ENCODE measurements at regions not wholly inside any gene's neighbourhood (a gene's known extent, or its start where the extent isn't known, plus 50 kb on each side); places are given as distances from the start of the nearest gene placed in this dataset.
"Not testable (repeated sequence)": the region's sequence is repeated elsewhere in the genome, so short reads cannot be mapped to it uniquely, and the experiment has no call there.

DNA sequence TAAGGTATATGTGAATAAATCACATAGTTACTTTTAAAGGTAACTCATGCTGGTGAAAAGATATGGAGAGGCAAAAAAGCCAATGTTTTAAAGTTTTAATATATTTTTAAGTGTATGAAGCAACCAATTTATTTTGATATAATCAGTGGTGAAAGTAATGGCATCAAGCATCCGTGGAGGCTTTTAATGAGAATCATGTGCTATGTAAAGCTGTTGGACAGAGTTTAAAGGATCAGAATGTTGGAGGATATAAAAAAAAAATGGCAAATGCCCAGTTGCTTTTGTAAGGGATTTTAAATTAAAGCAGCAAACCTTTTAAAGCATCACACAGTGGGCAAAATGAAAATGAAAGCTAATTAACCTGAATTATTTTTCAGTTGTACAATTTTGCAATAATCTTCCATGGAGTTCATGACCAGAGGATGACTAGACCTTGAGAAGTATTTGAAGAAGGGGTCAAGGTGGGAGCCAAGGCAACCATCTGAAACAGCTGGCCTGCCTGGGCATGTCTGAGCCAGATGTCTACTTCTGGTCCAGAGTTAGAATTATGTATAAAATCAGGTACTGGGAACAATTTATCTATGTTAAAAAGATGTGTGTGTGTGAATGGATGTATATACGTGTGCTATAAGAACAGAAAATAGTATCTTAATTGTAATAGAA, 1007.9 kb downstream of the LTN1 start:
- DNase-seq (ENCODE audit: low spot score); intact Hi-C loops (cut with DNase I): not testable (repeated sequence)

- intact Hi-C loops (cut with DNase I); DNase-seq (ENCODE audit: low spot score): not testable (repeated sequence)
These were observed 1012.6 kb upstream of the ADAMTS5 start for GRCh38 chr21:27979446-27979845.

GRCh38 chr21:27975514-27975913, 1008.6 kb upstream of the ADAMTS5 start:
- intact Hi-C loops (cut with DNase I), result no loop called here
- no peak for DNase-seq (ENCODE audit: low spot score)

- intact Hi-C loops (cut with DNase I); DNase-seq (ENCODE audit: low spot score): not testable (repeated sequence)
These were observed 1007.3 kb upstream of the ADAMTS5 start for GRCh38 chr21:27974152-27974551.

DNA sequence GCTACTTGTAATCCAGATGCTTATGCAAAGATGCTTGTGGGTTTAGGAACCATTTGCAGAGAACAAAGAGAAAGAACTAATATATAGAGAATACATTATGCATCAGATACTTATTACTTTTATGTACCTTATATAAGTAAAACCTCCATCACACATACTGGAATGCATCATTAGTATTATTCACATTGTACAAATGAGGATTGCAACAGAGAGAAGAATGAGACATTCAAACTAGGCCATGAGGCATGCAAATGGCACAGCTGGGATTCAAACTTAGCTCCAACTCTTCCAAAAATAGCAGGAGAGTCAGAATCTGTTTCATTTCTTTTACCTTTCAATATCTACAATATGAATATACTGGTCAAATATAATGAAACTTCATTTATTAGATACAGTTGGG, 1001.4 kb upstream of the ADAMTS5 start:
- DNase-seq (ENCODE audit: low spot score); intact Hi-C loops (cut with DNase I): not testable (repeated sequence)

DNA sequence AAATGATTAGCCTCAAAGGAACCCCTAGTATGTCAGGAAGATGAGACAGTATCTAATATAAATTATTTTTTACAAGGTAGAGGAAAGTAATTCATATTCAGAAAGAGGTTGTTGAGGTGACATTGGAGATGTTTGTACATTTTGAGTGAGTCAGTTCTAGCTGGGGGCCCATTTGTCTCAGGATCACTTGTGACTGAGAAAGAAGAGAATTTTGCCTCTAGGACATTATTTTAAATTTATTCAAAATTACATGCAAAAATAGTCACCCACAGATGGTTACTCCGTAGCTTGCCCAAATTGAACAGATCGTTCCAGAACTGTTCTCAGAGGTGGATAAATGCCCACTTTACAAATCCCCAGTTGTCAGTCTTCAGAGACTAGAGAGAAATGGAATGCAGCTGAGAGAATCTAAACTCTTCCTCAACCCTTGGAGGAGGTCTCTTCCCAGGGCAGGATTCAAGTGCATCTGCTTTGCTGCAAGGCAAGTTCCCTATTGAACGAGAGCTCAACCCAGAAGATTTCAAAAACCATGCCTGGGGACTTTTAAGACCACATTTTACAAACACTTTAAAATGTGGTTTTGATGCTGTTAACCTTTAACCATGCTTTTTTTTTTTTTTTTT, 987.8 kb upstream of the ADAMTS5 start:
- no peak for DNase-seq (ENCODE audit: low spot score)
- intact Hi-C loops (cut with DNase I), result no loop called here

DNA sequence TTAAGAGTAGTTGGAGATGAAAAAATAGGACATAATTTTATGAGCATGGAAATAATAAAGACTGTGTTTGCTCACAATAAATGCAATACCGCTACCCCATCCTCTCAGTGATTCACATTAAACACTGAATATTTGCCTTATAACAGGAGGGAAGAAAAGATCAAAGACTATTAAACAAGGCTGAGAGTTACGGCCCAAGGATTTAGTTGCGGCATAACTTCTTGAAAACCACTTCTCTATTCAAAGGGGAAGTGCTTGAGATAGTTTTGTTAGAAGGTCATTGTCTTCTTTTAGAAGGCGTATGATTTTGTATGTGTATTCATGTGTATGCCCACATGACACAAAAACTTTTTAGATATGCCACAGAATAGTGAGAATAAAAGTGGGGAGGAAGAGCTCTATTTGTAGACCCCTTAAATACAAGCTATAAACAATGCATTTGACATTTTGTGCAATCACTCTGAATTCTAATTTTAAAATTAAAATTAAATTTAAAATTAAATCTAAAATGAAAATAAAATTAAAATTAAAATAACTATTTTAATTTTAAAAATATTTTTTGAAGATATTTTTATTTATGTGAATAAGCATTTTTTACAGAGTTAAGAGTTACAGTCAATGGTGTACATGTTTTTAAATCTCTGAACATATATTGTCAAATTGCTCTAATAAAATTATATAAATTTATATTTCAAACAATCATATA, 986.6 kb upstream of the ADAMTS5 start:
- no peak for DNase-seq (ENCODE audit: low spot score)
- intact Hi-C loops (cut with DNase I), result no loop called here

GRCh38 chr21:27949093-27949492, 982.2 kb upstream of the ADAMTS5 start:
- intact Hi-C loops (cut with DNase I); DNase-seq (ENCODE audit: low spot score): not testable (repeated sequence)

DNA sequence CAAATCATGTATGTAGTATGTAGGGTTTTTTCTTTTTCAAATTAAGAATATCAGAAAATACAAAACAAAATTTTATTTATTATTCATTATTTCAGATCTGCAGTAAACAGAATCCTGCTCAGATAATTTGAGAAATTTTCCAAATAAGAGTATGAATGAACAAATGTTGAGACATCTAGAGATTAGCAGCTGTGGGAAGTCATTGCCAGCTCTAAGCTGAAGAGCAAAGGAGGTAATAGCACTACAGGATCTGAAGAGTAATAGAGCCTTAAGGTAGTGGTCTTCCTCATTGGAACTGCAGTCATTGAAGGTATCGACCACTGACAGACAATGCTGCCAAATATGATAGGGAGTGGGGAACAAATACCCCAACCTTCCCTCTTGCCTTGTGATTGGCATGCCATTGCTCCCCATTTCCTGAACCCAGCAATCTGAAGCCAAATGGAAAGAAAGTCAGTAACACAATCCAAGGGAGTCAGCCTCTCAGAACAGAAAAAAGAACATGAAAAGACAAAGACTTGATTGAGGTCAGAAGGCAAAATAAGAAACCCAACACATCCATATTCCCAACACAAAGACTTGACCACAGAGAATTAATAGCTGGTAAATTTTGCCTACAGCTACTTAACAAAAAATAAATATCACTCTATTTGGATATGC, 963.4 kb upstream of the ADAMTS5 start:
- intact Hi-C loops (cut with DNase I); DNase-seq (ENCODE audit: low spot score): not testable (repeated sequence)

DNA sequence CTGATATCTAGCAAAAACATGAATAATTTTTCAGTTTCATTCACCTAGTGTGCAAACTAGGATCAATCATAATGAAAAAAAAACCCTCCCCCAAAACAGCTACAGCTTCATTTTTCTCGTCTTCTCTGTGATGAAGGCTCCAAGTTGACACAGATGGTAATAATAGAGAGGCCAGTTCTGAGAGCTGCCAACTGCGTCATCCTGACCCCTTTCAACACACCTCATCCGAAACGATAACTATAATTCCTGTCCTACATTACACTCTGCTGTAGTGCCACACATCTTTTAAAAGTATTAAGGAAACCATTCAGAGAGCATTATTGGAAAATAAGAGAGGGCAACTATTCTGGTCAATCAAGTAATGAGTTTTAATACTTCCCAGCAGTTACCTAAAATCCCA, 962.3 kb upstream of the ADAMTS5 start:
- intact Hi-C loops (cut with DNase I); DNase-seq (ENCODE audit: low spot score): not testable (repeated sequence)

DNA sequence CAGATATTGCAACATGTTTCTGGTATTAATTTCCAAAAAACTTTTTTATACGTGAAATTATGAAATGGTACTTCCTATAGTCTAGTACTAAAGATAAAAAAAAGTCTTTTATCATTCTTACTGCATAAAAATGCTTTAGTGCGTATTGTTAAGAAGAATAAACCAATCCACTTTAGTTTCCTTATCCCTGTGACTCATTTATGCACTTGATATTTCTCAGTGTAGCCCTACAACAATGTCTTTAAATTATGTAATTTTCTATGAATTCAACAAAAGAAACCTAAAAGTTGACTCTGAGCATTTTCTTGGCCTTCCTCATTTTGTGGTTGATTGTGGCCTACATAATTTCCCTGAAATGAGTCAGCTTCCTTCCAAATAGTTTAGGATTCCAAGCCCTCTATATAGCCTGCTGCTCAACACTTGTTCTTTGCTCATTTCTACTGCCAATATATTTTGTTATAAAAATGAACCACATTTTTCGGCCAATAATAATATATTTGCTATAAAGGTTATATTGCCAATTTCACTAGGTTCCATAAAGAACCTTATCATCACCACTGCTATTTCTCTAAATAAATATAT, 961.7 kb upstream of the ADAMTS5 start:
- intact Hi-C loops (cut with DNase I); DNase-seq (ENCODE audit: low spot score): not testable (repeated sequence)

DNA sequence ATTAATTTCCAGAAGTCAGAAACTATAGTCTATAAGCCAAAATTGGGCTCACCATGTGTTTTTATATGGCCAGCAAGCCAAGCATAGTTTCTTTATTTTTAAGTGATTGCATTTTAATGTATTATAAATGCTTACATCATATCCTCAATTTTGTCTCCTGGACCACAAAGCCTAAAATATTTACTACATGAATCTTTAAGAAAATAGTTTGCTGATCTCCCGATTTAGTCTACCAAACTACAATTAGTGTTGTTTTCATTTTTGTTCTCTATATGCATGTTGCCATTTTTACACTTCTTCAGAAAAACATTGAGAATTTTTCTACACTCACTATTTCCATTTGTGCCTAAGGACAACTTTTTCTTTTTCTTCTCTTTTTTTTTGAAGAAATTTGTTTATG, 954.5 kb upstream of the ADAMTS5 start:
- DNase-seq (ENCODE audit: low spot score); intact Hi-C loops (cut with DNase I): not testable (repeated sequence)

DNA sequence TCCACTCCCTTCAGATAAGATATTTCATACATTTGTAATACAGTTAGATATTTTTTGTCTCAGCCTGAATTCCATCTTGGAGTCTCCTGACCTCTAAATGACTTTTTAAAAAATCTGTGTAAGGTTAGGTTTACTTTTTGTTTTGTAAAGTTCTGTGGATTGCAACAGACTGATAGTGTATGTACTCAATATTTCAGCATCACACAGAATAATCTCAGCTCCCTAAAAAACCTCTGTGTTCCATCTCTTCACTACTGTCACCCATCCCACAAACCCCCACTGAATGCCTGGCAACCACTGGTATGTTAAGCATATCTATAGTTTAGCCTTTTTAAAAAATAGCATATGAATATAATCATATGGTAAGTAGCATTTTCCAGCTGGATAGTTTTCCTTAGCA, 951.1 kb upstream of the ADAMTS5 start:
- DNase-seq (ENCODE audit: low spot score); intact Hi-C loops (cut with DNase I): not testable (repeated sequence)

DNA sequence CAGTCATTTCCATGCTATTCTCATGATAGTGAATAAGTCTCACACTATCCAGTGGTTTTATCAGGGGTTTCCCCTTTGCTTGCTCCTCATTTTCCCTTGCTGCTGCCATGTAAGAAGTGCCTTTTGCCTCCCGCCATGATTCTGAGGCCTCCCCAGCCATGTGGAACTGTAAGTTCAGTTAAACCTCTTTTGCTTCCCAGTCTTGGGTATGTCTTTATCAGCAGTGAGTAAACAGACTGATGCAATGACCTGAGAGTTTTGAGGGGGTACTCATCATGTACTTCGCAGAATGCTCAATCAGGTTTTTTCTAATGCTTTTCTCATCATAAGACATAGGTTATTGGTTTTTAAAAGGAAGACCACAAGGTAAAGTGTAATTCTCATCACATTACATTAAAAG, 949.4 kb upstream of the ADAMTS5 start:
- DNase-seq (ENCODE audit: low spot score); intact Hi-C loops (cut with DNase I): not testable (repeated sequence)

- DNase-seq (ENCODE audit: low spot score); intact Hi-C loops (cut with DNase I): not testable (repeated sequence)
These were observed 945.2 kb upstream of the ADAMTS5 start for GRCh38 chr21:27912133-27912532.

- DNase-seq (ENCODE audit: low spot score); intact Hi-C loops (cut with DNase I): not testable (repeated sequence)
These were observed 942.6 kb upstream of the ADAMTS5 start for GRCh38 chr21:27909487-27909886.

- DNase-seq (ENCODE audit: low spot score); intact Hi-C loops (cut with DNase I): not testable (repeated sequence)
These were observed 941.9 kb upstream of the ADAMTS5 start for GRCh38 chr21:27908816-27909215.

DNA sequence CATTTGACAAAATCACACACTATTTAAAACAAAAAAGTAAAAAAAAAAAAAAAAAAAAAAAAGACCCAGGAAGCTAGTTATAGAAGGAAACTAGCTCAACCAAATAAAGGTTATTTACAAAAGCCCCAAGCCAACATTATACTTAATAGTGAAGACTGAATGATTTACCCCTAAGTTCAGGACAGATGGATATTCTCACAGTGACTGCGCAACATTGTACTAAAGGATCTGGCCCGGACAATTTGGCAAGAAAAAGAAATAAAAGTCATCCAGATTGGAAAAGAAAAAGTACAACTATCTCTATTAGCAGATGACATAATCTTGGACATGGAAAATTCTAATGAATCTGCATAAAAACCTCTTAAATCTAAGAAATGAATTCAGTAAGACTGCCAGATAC, 936.0 kb upstream of the ADAMTS5 start:
- intact Hi-C loops (cut with DNase I); DNase-seq (ENCODE audit: low spot score): not testable (repeated sequence)

DNA sequence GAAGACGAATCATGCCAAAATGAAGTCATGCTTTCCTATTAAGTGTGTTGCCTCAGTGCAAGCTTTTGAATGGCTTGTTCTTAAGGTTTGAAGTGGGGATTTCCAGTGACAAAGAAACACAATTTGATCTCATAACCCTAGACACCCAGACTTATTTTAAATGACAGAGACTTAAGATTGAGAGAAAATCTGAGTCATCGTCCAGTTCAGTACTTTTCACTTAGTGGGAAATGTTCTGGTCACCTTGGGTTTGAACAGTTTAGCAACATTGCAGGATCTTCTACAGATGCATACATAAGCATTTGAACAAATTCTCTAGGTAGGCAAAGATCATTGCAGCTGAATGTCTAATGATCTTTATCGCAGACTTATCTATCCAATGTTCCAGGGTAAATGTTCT, 926.7 kb upstream of the ADAMTS5 start:
- intact Hi-C loops (cut with DNase I); DNase-seq (ENCODE audit: low spot score): not testable (repeated sequence)

DNA sequence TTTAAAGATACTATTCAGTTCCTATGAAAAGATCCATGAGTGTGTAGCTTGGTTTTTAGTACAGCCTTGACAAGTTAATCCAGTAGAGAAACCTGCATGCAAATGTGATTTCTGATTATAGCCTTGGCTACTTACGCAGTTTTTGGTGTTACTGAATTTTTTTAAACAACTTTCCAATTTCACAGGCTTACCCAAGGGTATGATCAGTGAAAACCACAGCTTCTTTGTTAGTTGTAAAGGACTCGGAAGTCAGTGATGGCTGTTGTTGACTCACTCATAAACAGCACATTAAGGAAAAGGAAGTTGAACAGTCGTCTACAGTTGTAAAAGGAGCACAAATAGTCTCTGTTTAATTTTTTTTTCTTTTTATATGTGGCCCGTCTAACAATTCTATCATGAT, 924.6 kb upstream of the ADAMTS5 start:
- DNase-seq (ENCODE audit: low spot score); intact Hi-C loops (cut with DNase I): not testable (repeated sequence)

Measured in cardiac septum (tissue), 1 donor.